IPS DF 6.9 (cell line): ENCODE measurements at regions not wholly inside any gene's neighbourhood (a gene's known extent, or its start where the extent isn't known, plus 50 kb on each side); places are given as distances from the start of the nearest gene placed in this dataset.
"Not testable (repeated sequence)": the region's sequence is repeated elsewhere in the genome, so short reads cannot be mapped to it uniquely, and the experiment has no call there.

Experiments
- DNase-seq: peaks from one replicate; pipeline ENCODE4 v3.0.0-alpha.2; 2013; ENCODE audit warnings: low read depth, low spot score
- H3K27ac ChIP-seq: one replicate; pipeline ENCODE4 v1.5.1; 2013; ENCODE audit warnings: low read length, control low read depth
- H3K27me3 ChIP-seq: 2 replicates; pipeline ENCODE4 v1.6.1; 2013; ENCODE audit warnings: mild to moderate bottlenecking, low read length; ENCODE audit not compliant: control insufficient read depth, insufficient read depth
- H3K36me3 ChIP-seq: 2 replicates; pipeline ENCODE4 v1.6.1; 2013; ENCODE audit warnings: low read length; ENCODE audit not compliant: control insufficient read depth, insufficient read depth
- H3K4me1 ChIP-seq: 2 replicates; pipeline ENCODE4 v1.6.1; 2013; ENCODE audit warnings: low read length; ENCODE audit not compliant: control insufficient read depth, insufficient read depth
- H3K4me3 ChIP-seq: 2 replicates; pipeline ENCODE4 v1.5.1; 2013; ENCODE audit warnings: mild to moderate bottlenecking, low read length
- H3K9me3 ChIP-seq: 2 replicates; pipeline ENCODE4 v1.6.1; 2013; ENCODE audit warnings: low read length, inconsistent platforms; ENCODE audit not compliant: control insufficient read depth, insufficient read depth
- WGBS: extraction: QIAGEN DNeasy Blood & Tissue Kit; methylation state at CpG from one replicate; pipeline ENCODE4 v1.1.7; 2013; ENCODE audit warnings: mixed read lengths, missing lambda C conversion rate; ENCODE audit not compliant: insufficient read length, insufficient coverage; 5-methylcytosine and 5-hydroxymethylcytosine counted together

GRCh38 chr2:13826314-13826853, 806.1 kb upstream of the LRATD1 start:
- Histone ChIP-seq H3K9me3 (no peaks in the 10 kb centered on the region), H3K27me3 (peaks cover 26% of the 10 kb centered on the region), H3K4me3 (no peak overlapping the region), H3K4me1 (no peaks in the 10 kb centered on the region), H3K36me3 (no peaks in the 10 kb centered on the region), H3K27ac (no peak overlapping the region)
- no CpG with 5 or more reads among the region's 5 CpGs for WGBS
- no peak for DNase-seq

DNA sequence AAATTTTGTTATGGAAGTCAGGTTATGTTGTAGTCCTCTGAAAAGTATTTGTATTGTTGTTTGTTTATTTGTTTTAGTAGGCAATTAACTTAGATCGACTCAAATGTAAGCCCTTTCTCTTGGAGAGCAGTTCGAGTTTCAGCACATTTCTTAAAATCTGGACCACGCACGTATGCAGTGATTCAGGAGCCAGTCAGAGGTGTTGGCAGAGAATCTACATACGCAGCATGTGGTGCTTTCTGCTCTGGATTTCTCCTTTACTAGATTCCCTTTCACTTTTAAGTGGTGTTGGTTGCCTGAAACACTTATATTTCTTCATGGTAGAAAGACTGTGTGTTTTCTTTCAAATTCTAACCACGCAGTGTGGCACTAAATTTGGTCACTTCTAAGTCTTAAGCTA, 773.9 kb upstream of the LRATD1 start:
- no CpG with 5 or more reads among the region's 6 CpGs for WGBS
- H3K9me3 ChIP-seq: no peaks in the 10 kb centered on the region
- H3K27ac ChIP-seq: no peak overlapping the region
- no peak for DNase-seq
- no peaks in the 10 kb centered on the region for H3K4me1 ChIP-seq
- no peak overlapping the region for H3K4me3 ChIP-seq
- H3K36me3 ChIP-seq: no peaks in the 10 kb centered on the region
- no peaks in the 10 kb centered on the region for H3K27me3 ChIP-seq

DNA sequence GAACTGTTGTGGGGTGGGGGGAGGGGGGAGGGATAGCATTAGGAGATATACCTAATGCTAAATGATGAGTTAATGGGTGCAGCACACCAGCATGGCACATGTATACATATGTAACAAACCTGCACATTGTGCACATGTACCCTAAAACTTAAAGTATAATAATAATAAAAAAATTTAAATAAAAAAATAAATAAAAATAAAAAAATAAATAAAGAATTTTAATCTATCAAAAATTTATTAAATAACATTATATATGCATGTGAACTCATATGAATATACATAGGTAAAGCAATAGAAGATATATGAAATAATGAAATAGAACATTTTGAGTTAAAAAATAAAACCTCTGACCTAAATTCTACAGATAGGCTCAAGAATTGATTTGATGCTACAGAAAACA, 764.2 kb upstream of the LRATD1 start:
- H3K9me3 ChIP-seq, DNase-seq, H3K4me1 ChIP-seq, H3K27me3 ChIP-seq, H3K27ac ChIP-seq, H3K36me3 ChIP-seq, H3K4me3 ChIP-seq: not testable (repeated sequence)

DNA sequence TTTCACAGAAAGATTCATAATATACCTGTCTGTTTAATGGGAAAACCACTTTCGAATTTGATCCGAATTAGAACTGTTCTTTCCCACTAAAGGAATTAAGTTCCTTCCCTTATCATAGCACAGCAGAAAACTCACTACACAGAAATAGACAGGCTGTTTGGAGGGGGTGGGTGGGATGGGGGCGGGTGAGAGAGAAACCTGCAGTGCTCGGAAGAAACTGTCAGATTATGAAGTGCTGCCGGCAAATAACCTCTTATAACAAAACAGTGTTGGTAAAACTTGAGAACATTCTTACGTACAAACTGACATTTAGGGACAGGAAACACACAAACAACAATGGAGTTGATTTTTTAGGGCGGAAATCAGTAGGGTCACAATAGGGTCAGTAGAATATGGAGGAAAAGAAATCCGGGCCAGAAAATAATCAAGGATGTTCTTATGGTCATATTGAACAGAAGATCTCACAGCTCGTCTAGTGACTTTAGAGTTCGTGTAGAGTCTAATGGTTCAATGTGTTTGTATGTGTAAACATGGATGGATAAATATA, 756.0 kb upstream of the LRATD1 start:
- no CpG with 5 or more reads among the region's 10 CpGs for WGBS
- Histone ChIP-seq H3K36me3 (no peaks in the 10 kb centered on the region), H3K27me3 (no peaks in the 10 kb centered on the region), H3K4me3 (no peak overlapping the region), H3K27ac (no peak overlapping the region), H3K4me1 (no peaks in the 10 kb centered on the region), H3K9me3 (no peaks in the 10 kb centered on the region)
- no peak for DNase-seq

- H3K27ac ChIP-seq: no peak overlapping the region
- H3K27me3 ChIP-seq: no peaks in the 10 kb centered on the region
- H3K36me3 ChIP-seq: no peaks in the 10 kb centered on the region
- no peaks in the 10 kb centered on the region for H3K4me1 ChIP-seq
- WGBS: no CpG with 5 or more reads among the region's 2 CpGs
- no peak for DNase-seq
- H3K4me3 ChIP-seq: no peak overlapping the region
- H3K9me3 ChIP-seq: no peaks in the 10 kb centered on the region
Measured at GRCh38 chr2:13877571-13877970, 754.9 kb upstream of the LRATD1 start.

GRCh38 chr2:13884291-13884976, 748.1 kb upstream of the LRATD1 start:
- Histone ChIP-seq H3K36me3 (no peaks in the 10 kb centered on the region), H3K9me3 (no peaks in the 10 kb centered on the region), H3K4me1 (no peaks in the 10 kb centered on the region), H3K4me3 (no peak overlapping the region), H3K27ac (no peak overlapping the region), H3K27me3 (no peaks in the 10 kb centered on the region)
- no peak for DNase-seq
- no CpG with 5 or more reads among the region's 3 CpGs for WGBS

DNA sequence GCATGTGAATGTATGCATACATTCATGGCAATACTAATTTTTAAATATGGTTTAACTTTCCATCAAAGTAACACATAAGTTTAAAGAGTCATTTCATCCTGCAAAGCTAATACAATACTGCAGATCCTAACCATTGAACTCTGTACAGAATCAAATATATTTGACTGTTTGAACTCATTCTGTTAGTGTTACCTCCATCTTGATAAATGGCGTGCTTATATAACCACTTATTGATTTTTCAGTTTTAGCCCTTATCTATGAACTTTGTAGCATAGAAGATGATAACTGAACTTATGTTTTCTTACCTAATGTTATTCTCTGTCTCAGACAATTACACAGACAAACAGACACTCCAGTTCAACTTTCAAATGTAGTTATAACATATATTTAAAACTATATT, 731.0 kb upstream of the LRATD1 start:
- Histone ChIP-seq H3K27me3 (no peaks in the 10 kb centered on the region), H3K36me3 (no peaks in the 10 kb centered on the region), H3K4me3 (no peak overlapping the region), H3K4me1 (no peaks in the 10 kb centered on the region), H3K27ac (no peak overlapping the region), H3K9me3 (no peaks in the 10 kb centered on the region)
- no CpG with 5 or more reads among the region's 1 CpG for WGBS
- DNase-seq: no peak

- no CpG with 5 or more reads among the region's 2 CpGs for WGBS
- no peak overlapping the region for H3K4me3 ChIP-seq
- no peaks in the 10 kb centered on the region for H3K36me3 ChIP-seq
- no peaks in the 10 kb centered on the region for H3K27me3 ChIP-seq
- no peak for DNase-seq
- no peaks in the 10 kb centered on the region for H3K9me3 ChIP-seq
- H3K4me1 ChIP-seq: no peaks in the 10 kb centered on the region
- no peak overlapping the region for H3K27ac ChIP-seq
Measured at GRCh38 chr2:13905831-13906230, 726.7 kb upstream of the LRATD1 start.

DNA sequence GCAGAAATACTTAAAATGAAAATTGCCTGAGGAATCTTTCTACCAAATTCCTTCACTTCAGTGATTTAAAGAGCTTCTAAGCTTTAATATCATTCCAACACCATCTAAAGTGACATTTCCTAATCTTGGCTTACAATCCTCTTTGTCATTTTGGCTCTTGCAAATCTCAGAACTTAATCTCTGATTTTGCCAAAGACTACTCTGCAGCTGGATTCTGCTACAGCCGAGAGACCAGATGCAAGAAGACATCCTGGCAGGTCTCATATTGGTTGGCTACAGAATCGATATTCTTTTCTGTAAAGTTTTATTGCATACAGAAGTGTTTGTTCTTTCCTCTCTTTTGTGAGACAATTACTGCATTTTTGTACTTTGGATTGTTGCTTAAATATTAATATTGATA, 716.5 kb upstream of the LRATD1 start:
- no CpG with 5 or more reads among the region's 2 CpGs for WGBS
- Histone ChIP-seq H3K4me1 (no peaks in the 10 kb centered on the region), H3K36me3 (no peaks in the 10 kb centered on the region), H3K27me3 (no peaks in the 10 kb centered on the region), H3K4me3 (no peak overlapping the region), H3K27ac (no peak overlapping the region), H3K9me3 (no peaks in the 10 kb centered on the region)
- no peak for DNase-seq

- H3K27ac ChIP-seq: no peak overlapping the region
- no peak overlapping the region for H3K4me3 ChIP-seq
- no peak for DNase-seq
- no peaks in the 10 kb centered on the region for H3K36me3 ChIP-seq
- no peaks in the 10 kb centered on the region for H3K9me3 ChIP-seq
- no peaks in the 10 kb centered on the region for H3K4me1 ChIP-seq
- no peaks in the 10 kb centered on the region for H3K27me3 ChIP-seq
- WGBS: no CpG with 5 or more reads among the region's 1 CpG
Measured at GRCh38 chr2:13917958-13918357, 714.6 kb upstream of the LRATD1 start.

DNA sequence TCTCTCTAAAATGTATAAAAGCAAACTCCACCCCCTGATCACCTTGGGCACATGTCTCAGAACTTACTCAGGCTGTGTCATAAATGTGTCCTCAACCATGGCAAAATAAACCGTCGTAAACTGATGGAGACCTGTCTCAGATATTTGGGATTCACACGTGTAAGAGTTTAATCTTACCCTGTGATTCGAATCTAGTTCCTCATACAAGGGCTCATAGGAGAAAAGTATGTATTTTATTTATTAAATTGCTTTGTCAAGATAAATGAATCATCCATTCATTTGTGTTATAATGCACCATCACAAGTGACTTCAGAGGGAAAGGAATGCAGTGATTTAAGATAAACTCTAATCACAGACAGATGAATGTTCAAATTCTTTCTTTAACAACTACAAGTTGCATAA, 712.5 kb upstream of the LRATD1 start:
- Histone ChIP-seq H3K27me3 (no peaks in the 10 kb centered on the region), H3K4me1 (no peaks in the 10 kb centered on the region), H3K9me3 (no peaks in the 10 kb centered on the region), H3K36me3 (no peaks in the 10 kb centered on the region), H3K4me3 (no peak overlapping the region), H3K27ac (no peak overlapping the region)
- no CpG with 5 or more reads among the region's 4 CpGs for WGBS
- DNase-seq: no peak
